Hepatocyte (in vitro differentiated cells): ENCODE measurements at regions not wholly inside any gene's neighbourhood (a gene's known extent, or its start where the extent isn't known, plus 50 kb on each side); places are given as distances from the start of the nearest gene placed in this dataset.

Experiments
- DNase-seq: peaks from one replicate; pipeline ENCODE4 v3.0.0-alpha.2; 2016; ENCODE audit warnings: low spot score
- H2AFZ ChIP-seq: fragments of 200-600 bp; sonication (generic); 2 replicates; pipeline ENCODE4 v1.6.0; 2016; ENCODE audit warnings: antibody characterized with exemption, mild to moderate bottlenecking
- H3K27ac ChIP-seq: fragments of 200-600 bp; sonication (generic); 2 replicates; pipeline ENCODE4 v1.5.1; 2016; ENCODE audit warnings: mild to moderate bottlenecking
- H3K27me3 ChIP-seq: fragments of 200-600 bp; sonication (generic); 2 replicates; pipeline ENCODE4 v1.6.1; 2016
- H3K36me3 ChIP-seq: fragments of 200-600 bp; sonication (generic); replicated peaks from 2 replicates; pipeline ENCODE4 v1.5.1; 2016; ENCODE audit warnings: low read depth; ENCODE audit not compliant: insufficient read depth
- H3K4me1 ChIP-seq: fragments of 200-600 bp; sonication (generic); 2 replicates; pipeline ENCODE4 v1.5.1; 2016; ENCODE audit warnings: mild to moderate bottlenecking, moderate library complexity; ENCODE audit not compliant: insufficient read depth
- H3K4me2 ChIP-seq: fragments of 200-600 bp; sonication (generic); 2 replicates; pipeline ENCODE4 v1.6.0; 2016
- H3K4me3 ChIP-seq: fragments of 200-600 bp; sonication (generic); 2 replicates; pipeline ENCODE4 v1.5.1; 2016; ENCODE audit warnings: mild to moderate bottlenecking
- H3K79me2 ChIP-seq: fragments of 200-600 bp; sonication (generic); 2 replicates; pipeline ENCODE4 v1.6.0; 2017; ENCODE audit warnings: mild to moderate bottlenecking
- H3K9me2 ChIP-seq: fragments of 200-600 bp; sonication (generic); replicated peaks from 2 replicates; pipeline ENCODE4 v1.6.0; 2017; ENCODE audit warnings: mild to moderate bottlenecking; ENCODE audit not compliant: insufficient read depth
- H3K9me3 ChIP-seq: fragments of 200-600 bp; sonication (generic); 2 replicates; pipeline ENCODE4 v1.5.1; 2016; ENCODE audit warnings: low read depth, mild to moderate bottlenecking
- H4K20me1 ChIP-seq: fragments of 200-600 bp; sonication (generic); 2 replicates; pipeline ENCODE4 v1.6.0; 2016; ENCODE audit warnings: mild to moderate bottlenecking; ENCODE audit not compliant: insufficient read depth, poor library complexity, severe bottlenecking
- EZH2 ChIP-seq: fragments of 200-600 bp; sonication (generic); IDR thresholded peaks from 2 replicates; pipeline ENCODE4 v1.6.1; 2016; ENCODE audit warnings: antibody characterized with exemption, mild to moderate bottlenecking, borderline replicate concordance
- EZH2phosphoT487 ChIP-seq: fragments of 200-600 bp; sonication (generic); IDR thresholded peaks from one replicate; pipeline ENCODE4 v1.6.1; 2018; ENCODE audit warnings: antibody characterized with exemption, mild to moderate bottlenecking, low read depth, moderate library complexity; ENCODE audit not compliant: unreplicated experiment, severe bottlenecking
- WGBS: methylation state at CpG from one replicate; pipeline ENCODE4 v1.1.6; 2016; ENCODE audit warnings: low lambda C conversion rate; ENCODE audit errors: missing lambda C conversion rate; 5-methylcytosine and 5-hydroxymethylcytosine counted together
- TF ChIP-seq, protein P1 (sequence below): fragments of 200-600 bp; sonication (generic); IDR thresholded peaks from 2 replicates; pipeline ENCODE4 v1.5.1; 2016; ENCODE audit warnings: antibody characterized with exemption, mild to moderate bottlenecking; ENCODE audit not compliant: poor library complexity

DNA sequence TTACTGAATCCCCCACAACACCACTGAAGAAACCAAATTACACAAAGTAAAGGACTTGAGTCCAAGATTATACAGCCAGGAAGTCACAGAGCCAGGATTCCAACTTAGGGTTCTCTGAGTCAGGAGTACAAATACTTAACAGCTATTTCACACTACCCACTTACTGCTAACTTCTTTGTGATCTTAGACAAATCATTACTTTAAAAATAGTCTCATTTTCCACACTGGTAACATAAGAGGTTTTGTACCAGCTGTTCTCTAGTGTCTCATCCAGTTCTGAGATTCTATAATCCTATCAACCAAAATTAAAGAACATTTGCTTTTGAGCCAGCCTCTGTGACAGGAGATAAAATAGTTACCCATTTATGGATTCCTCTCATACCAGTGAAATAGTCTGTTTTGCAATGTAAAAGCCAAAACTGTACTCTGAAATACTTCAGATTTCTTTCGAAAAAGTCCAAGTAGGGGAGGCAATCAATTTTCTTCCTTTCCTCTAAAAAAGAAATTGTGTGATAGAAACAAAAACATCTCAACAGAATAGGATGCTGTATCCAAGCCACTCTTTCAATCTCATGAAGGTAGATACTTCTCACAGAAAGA is 157.6 kb downstream of the LRATD1 start:
- H3K27me3 ChIP-seq: no peaks in the 10 kb centered on the region
- TF ChIP-seq, protein P1, sequence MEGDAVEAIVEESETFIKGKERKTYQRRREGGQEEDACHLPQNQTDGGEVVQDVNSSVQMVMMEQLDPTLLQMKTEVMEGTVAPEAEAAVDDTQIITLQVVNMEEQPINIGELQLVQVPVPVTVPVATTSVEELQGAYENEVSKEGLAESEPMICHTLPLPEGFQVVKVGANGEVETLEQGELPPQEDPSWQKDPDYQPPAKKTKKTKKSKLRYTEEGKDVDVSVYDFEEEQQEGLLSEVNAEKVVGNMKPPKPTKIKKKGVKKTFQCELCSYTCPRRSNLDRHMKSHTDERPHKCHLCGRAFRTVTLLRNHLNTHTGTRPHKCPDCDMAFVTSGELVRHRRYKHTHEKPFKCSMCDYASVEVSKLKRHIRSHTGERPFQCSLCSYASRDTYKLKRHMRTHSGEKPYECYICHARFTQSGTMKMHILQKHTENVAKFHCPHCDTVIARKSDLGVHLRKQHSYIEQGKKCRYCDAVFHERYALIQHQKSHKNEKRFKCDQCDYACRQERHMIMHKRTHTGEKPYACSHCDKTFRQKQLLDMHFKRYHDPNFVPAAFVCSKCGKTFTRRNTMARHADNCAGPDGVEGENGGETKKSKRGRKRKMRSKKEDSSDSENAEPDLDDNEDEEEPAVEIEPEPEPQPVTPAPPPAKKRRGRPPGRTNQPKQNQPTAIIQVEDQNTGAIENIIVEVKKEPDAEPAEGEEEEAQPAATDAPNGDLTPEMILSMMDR: no peak
- TF ChIP-seq EZH2: no peak
- no peak for TF ChIP-seq EZH2phosphoT487
- H3K4me2 ChIP-seq: no peak overlapping the region
- no peak overlapping the region for H3K4me3 ChIP-seq
- no peak overlapping the region for H3K27ac ChIP-seq
- no peak for DNase-seq
- no peaks in the 10 kb centered on the region for H3K9me3 ChIP-seq
- no peaks in the 10 kb centered on the region for H3K36me3 ChIP-seq
- H4K20me1 ChIP-seq: no peaks in the 10 kb centered on the region
- no peaks in the 10 kb centered on the region for H3K9me2 ChIP-seq
- WGBS: 85% methylated on average over 1 of the region's 1 CpG
- H2AFZ ChIP-seq: no peak overlapping the region
- H3K4me1 ChIP-seq: no peaks in the 10 kb centered on the region
- H3K79me2 ChIP-seq: no peaks in the 10 kb centered on the region

DNA sequence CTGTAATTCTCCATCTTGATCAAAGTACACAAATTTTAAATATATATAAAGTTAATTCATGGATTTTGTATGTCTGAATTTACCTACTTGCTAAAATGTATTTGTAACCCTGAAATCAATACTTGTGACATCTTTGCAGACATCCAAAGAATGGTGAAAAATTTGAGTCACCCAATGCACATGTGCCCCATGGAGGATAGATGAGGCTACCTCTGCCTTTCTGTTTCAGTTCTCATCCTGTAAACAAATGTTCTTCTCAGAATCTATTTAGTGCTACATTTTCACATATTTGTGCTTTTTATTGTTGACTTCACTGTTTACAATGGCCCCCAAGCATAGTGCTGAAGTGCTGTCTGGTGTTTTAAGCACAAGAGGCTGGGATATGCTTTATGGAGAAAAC is 171.5 kb downstream of the LRATD1 start:
- TF ChIP-seq EZH2phosphoT487: no peak
- TF ChIP-seq, protein P1: no peak
- no peak for TF ChIP-seq EZH2
- no peaks in the 10 kb centered on the region for H3K36me3 ChIP-seq
- no peak overlapping the region for H3K4me2 ChIP-seq
- H3K4me1 ChIP-seq: no peaks in the 10 kb centered on the region
- no peaks in the 10 kb centered on the region for H3K9me2 ChIP-seq
- no peak overlapping the region for H3K4me3 ChIP-seq
- H2AFZ ChIP-seq: no peak overlapping the region
- no peaks in the 10 kb centered on the region for H4K20me1 ChIP-seq
- H3K9me3 ChIP-seq: no peaks in the 10 kb centered on the region
- DNase-seq: no peak
- no peaks in the 10 kb centered on the region for H3K27me3 ChIP-seq
- H3K79me2 ChIP-seq: no peaks in the 10 kb centered on the region
- no peak overlapping the region for H3K27ac ChIP-seq

DNA sequence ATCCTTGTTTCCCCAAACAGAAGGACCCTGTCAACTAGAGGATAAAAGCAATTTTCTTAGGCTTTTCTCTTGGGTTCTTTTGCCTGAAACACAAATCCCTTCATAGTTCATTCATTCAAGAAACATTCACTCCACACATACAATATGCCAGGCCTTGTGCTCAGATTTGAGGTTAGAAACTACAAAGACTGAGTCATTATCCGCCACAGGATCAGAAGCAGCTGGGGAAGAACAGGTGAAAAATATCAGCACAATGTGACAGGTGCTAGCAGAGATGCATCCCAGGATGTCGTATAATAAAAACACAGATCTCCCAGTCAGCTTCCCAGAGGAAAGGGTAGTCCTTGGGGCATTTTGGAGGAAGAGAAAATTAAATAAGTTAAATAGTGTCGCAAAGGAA is 172.4 kb downstream of the LRATD1 start:
- H3K27me3 ChIP-seq: no peaks in the 10 kb centered on the region
- H3K4me3 ChIP-seq: no peak overlapping the region
- 81% methylated on average over 3 of the region's 3 CpGs for WGBS
- no peak overlapping the region for H3K4me2 ChIP-seq
- H3K36me3 ChIP-seq: no peaks in the 10 kb centered on the region
- DNase-seq: no peak
- no peak overlapping the region for H2AFZ ChIP-seq
- no peaks in the 10 kb centered on the region for H4K20me1 ChIP-seq
- H3K27ac ChIP-seq: no peak overlapping the region
- H3K9me3 ChIP-seq: no peaks in the 10 kb centered on the region
- H3K79me2 ChIP-seq: no peaks in the 10 kb centered on the region
- H3K9me2 ChIP-seq: no peaks in the 10 kb centered on the region
- no peaks in the 10 kb centered on the region for H3K4me1 ChIP-seq
- TF ChIP-seq EZH2 (no peak), EZH2phosphoT487 (no peak)
- TF ChIP-seq, protein P1: no peak

DNA sequence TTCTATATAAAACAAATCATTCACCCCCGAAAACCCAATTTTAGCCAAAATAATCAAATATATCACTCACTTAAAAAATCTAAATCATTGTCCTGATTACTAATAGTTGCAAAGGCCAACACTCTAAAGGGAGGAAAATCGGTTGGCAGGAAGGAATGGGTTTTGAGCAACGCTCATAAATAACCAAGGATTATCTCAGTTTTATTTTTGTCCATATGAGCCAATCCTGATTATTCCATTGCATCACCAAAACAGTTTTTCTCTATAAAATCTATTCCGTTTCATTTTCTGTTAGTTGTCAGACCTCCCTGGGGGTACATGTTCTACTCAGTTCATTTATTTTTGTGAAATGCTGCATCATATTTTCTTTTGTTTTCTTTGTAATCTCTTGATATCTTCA is 174.1 kb downstream of the LRATD1 start:
- no peaks in the 10 kb centered on the region for H3K27me3 ChIP-seq
- no peak overlapping the region for H3K4me2 ChIP-seq
- H3K27ac ChIP-seq: no peak overlapping the region
- no peaks in the 10 kb centered on the region for H3K9me3 ChIP-seq
- no peak for TF ChIP-seq EZH2phosphoT487
- no peak for TF ChIP-seq EZH2
- TF ChIP-seq, protein P1: no peak
- no peaks in the 10 kb centered on the region for H3K36me3 ChIP-seq
- H3K9me2 ChIP-seq: no peaks in the 10 kb centered on the region
- WGBS: 79% methylated on average over 4 of the region's 4 CpGs
- H3K4me1 ChIP-seq: no peaks in the 10 kb centered on the region
- no peaks in the 10 kb centered on the region for H3K79me2 ChIP-seq
- DNase-seq: no peak
- H3K4me3 ChIP-seq: no peak overlapping the region
- H4K20me1 ChIP-seq: no peaks in the 10 kb centered on the region
- no peak overlapping the region for H2AFZ ChIP-seq
